HG03045 (cell line): ENCODE measurements at regions not wholly inside any gene's neighbourhood (a gene's known extent, or its start where the extent isn't known, plus 50 kb on each side); places are given as distances from the start of the nearest gene placed in this dataset.

Experiments used
- ATAC-seq: cut with Tn5 transposase; IDR thresholded peaks from one replicate; pipeline ENCODE4 v1.9.1; 2021; ENCODE audit warnings: mild to moderate bottlenecking, moderate library complexity; ENCODE audit not compliant: unreplicated experiment

DNA sequence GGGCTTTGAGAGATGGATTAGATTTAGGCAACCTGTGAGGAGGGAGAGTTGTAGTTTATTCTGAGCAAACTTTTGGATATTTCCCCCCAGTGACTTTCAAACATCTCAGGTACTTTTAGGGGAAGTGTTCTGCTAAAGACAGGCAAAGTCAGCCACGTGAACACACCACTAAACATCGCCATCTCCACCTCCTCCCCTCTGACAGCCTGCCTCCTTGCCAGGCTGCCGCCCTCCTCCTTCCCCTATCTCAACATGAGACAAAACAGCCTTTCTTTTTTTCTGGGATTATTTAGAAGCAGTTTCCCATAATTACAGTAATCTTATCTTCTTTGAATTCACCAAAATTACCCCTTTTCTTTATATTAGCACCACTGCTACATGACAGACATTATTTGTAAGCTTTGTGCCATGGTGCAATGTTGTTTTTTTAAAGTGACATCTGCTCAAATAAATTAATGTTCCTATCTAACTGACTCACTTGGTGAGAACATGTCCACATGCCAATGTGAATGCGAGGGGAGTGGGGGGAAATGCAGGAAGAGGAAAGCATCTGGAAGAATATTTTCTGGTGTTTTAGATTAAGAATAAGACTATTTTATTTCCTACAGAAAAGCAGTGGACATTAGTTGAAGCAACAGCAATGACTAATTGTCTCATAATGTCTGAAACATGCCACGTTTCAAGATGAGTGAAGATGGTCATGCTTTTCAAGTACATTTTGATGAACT, 147.8 kb upstream of the ATP1B1 start:
- no peak for ATAC-seq

DNA sequence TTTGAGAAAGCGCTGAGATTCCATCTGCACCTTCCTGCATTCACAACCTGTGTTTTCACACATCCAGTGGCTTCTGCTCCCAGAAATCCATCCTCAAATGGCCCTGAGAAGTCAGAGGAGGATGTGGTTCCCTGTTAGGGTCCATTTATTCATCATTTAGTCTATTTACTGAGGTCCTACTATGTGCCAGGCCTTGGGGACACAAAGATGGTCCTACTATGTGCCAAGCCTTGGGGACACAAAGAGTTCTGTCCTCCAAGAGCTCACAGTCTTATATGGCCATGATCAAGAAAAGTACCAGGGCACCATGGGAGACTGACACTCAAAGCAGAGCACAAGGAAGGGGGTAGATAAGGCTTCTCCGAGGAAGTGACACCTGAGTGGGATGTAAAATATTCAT, 147.1 kb upstream of the ATP1B1 start:
- ATAC-seq: no peak

DNA sequence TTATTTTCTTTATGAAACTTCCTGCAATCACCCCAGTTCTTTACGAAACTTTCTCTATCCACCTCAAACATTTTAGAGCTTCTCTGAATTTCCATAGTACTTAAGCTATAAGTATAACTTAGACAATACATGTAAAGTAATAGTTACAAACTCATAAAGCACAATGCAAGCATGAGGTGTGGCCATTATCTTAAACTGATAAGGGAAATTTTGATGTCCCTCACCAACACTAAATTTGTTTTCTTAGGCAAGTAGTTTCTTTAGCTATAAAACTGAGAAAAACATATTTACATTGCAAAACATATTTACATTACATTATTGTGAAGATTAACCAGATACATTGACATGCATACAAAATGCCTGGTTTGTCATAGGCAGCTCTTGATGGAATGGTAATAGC, 146.4 kb upstream of the ATP1B1 start:
- no peak for ATAC-seq

DNA sequence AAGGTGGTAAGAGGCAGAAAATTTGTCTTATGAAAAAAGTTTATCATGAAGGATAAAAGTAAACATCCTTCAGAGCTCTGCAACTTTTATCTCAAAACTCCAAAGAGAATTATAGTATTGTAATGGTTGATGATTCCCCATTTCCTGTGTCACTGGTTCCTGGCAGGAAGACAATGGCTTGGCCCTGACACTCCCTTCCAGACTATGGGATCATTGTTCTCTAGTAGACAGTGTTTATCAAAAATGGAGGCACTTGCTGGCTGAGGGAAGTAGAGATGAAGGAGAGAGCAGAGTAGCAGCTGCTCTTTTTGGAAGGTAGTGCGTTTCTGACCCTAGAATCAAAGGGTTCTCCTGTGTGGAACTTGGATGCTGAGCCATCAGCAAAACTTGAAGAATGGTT, 145.9 kb upstream of the ATP1B1 start:
- ATAC-seq: no peak

DNA sequence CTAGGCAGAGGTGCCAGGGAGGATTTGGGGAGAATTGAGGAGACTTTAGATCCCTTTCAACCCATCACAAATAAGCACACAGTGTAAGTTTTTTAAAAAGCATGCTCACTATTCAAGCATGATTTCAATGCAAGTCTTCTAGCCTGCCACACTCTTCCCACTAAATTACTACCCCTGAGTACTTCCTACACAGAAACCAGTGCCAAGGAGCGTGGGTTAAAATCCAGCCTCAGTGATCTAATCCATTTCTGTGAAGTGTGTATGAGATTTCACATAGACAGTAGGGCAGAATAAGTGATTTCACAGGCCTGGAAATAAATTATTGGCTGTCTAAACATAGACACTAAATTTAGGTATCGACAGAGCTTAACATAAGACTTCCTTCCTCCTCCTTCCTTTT, 142.9 kb upstream of the ATP1B1 start:
- no peak for ATAC-seq

DNA sequence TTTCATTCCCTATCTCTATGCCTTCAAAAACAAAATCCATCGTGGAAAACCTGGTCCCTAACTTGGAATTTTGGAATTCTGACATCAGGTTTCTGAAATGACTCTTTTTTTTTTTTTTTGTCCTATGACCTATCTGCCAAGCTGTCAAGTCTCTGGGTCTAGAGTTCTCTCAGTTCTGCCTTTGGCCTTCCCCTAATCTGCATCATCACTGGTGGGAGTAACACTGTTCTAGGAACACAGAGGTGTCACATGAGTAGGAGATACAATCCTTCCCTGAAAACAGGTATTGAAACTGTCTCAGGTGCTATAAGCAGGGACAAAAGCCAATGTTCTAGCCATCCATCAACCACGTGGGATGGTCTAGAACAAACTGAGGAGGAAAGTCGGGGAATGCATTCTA, 142.0 kb upstream of the ATP1B1 start:
- ATAC-seq: no peak

DNA sequence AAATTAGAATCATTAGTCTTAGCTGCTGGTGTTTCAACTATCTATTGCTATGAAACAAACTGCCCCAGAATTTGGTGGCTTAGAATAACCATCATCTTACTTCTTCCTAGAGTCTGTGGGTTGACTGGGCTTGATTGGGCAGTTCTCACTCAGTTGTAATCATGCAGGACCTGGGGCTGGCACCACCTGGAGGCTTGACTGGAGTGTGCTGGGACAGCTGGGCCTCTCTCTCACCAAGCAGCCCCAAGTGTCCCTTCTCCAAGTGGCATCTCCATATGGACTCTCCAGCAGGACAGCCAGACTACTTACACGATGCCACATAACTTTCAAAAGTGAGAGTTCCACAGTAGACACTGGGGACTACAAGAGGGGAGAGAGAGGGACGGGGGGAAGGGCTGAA, 140.3 kb upstream of the ATP1B1 start:
- ATAC-seq: no peak

DNA sequence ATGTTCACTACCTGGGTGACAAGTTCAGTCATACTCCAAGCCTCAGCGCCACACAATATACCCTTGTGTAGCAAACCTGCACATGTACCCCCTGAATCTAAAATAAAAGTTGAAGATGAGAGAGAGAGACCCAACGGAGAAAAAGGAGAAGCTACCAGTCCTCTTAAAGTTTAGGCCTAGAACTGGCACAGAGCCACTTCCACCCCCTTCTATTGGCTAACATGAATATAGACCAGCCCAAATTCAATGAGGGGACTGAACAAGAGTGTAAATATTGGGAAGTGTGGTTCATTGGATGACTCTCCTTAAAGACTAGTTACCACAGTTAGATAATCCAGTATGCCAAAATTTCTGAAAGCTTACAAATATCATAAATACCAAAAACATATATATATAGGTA, 139.9 kb upstream of the ATP1B1 start:
- ATAC-seq: no peak

DNA sequence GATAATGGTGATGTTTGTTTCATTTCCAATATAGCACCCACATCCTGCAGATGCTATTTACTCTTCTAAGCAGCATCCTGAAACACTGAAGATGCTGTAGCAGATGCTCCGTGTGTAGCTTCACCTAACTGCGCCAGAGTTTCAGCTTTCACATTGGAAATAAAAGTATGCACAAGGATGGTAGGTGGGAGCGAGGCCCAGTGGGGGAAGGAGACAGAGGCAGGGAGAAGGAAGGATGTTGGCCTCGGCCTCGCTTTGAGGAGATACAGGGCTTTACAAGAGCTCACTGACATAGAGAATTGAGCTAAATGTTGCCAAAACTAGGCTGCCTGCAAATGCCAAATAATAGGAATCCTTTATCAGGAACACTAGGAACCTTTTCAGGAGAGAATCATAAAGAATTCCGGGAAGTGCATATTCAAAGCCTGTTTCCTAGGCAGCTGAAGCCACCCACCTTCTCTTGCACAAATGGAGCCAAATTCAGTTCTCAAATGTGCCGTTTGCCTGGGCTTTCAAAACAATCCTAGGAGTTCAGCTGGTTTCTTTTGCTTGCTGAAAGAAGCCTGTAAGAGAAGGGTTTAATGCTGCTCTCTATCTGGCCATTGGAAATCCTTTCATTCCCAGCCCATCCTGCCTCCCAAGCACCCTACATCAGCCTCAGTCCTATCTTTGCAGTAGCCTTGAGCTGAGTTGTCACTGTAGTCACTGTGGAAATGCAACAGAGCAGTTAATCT, 135.4 kb upstream of the ATP1B1 start:
- ATAC-seq: no peak

DNA sequence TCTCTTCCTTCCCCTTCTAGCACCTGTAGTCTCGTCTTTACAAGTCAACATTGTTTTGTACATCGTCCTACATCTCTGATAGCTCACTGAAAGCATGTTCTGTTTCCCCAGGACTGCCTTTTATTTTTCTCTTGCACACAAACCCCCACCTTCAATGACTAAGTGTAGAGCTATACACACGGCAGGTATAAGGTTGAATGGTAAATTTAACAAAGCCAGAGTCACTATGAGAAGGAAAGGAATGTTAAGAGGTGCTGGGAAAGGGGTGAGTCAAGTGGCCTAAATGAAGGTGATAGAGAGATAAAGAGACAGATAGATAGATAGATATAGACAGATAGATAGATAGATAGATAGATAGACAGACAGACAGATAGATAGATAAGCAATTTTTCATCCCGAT, 134.3 kb upstream of the ATP1B1 start:
- ATAC-seq: no peak

DNA sequence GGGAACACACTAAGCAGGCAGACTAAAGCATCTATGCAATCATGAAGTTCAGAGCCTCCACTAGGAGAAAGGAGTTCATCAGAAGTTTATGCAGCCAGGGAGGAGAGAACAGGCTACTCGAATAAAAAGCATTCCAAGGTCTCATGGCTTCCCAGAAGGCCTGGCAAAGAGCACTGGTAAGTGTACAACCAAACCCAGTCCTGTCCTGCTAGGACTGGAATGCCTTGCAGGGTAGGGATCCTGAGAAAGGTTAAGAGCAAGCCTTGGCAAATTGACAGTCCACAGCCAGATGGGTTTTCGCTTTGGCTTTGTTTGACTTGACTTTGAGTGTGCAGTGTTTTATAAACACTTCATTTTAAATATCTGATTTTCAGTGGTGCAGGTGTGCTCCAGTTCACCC, 133.6 kb upstream of the ATP1B1 start:
- ATAC-seq: no peak

DNA sequence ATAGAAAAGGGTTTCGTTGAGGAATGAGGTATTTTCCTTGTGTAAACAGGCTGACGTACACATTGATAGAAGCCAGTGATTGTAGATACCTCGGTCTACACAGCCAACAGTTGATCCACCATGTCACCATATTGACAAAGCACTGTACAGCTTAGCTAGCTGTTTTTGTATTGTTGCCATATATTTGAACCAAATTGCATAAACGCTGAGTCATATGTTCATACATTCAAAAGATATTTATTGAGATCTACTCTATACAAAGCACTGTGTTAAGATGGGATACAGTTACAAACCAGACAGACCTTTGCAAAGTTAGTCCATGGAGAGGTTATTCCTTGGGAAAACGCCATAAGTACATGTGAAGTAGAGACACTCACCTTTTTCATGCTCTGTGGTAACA, 132.4 kb upstream of the ATP1B1 start:
- ATAC-seq: no peak

DNA sequence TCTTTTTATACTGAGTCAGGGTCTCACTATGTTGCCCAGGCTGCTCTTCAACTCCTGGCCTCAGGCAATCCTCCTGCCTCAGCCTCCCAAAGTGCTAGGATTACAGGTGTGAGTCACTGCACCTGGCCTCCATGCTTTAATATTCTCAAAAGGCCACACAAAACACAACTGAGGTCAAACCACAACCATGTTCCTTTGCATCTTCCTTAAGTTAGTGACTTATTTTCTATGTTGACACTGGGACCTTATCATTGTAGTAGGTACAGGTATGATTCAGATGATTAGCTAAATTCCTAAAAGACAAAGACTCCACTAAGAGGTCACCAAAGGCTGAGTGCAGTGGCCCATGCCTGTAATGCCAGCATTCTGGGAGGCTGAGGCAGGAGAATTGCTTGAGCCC, 131.9 kb upstream of the ATP1B1 start:
- no peak for ATAC-seq

DNA sequence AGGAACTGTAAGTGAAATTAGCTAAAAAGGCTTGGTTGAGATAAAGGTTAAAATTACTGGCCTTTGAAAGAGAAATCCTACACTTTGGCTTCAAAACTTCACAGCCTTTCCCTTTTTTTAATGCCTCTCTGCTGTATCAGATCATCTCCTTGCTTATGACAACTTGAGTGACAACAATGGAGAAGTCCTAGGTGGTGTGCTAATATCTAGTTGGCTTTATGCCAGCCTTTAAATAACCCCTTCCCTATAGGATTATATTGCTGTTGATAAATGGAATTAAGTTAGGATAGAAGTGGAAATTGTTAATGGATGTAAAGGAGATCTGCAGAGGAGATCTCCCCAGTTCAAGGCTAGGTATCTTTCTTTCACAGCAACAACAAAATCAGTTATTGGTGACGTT, 130.2 kb upstream of the ATP1B1 start:
- ATAC-seq: no peak

DNA sequence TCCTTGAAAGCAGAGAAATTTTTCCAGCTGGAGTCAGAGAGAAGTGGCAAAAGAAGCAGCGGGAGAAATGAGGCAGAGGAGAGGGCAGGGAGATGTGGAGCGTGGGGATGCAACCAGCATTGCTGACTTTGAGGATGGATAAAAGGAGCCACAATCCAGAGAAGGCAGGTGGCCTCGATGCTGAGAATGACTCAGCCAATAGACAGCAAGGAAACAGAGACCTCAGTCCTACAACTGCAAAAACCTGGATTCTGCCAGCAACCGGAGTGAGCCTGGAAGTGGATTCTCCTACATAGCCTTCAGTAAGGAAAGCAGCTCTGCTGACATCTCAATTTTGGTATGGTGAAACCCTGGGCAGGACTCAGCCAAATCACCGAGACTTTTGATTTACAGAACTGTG, 128.9 kb upstream of the ATP1B1 start:
- ATAC-seq: no peak

DNA sequence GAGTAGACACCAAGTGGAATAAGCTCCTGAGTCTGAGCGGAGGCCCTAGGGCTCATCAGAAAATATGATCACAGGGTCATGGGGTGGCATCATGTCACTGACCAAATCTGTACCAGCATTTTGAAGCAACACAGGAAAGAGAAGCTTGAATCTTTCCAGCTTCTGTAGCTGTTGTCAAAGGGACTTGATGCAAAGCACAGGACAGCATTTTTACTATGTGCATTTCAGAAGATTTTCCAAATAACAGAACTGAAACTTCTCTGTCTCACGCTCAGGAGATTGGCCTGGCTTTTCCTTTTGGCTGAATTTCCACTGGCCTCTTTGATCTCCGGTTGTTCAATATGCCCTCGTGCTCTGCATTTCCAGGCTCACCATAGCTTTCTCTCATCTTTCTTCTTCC, 127.2 kb upstream of the ATP1B1 start:
- ATAC-seq: no peak

DNA sequence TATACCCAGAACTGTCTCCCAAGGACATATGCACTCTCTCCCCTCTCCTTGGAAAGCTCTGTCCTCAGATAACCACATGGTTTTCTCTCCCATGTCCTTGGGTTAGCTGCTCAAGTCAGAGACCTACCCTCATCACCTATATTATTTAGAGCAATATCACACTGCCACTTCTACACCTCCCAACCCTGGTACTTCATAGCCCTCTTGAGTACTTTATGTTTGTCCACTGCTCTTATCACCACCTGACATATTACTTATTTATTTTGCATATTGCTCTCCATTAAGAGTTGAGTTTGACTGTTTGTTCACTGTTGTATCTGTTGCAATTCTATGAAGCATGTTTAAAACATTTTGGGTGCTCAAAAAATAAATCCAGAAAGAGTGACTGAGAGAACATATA, 126.3 kb upstream of the ATP1B1 start:
- ATAC-seq: no peak

DNA sequence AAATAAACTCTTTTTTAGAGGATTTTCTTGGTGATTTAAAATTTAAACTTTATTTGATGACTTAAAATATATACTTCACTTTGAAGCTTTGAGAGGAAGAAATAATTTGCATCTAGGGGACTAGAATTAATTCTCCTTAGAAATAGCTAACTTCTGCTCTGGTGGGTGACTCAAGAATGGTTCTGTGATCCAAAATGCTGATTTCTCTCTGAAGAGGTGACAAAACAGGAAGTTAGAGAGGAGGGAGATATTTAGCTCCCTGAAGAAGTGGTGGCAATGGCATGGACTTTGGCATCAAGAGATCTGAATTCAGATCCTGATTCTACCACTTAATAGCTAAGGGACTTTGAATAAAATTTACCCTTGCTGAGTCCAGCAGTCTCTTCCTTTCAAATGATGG, 125.8 kb upstream of the ATP1B1 start:
- no peak for ATAC-seq

DNA sequence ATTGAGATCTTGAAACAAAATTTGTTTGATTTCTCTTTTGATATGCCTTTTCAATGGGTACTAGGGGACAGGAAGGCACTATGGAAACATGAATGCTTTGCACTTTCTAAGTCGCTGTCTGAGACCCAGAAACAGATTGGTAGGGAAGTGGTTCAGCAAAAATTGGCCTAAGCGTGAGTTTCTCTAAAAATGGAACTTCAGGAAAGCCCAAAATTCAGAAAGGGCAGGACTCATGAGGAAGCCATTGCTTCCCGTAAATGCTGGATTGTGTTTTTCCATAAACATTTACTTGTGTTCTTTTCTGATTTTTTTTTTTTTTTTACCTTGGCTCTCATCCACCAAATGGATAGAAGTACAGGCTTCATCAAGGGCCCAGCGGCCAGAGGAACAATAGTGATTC, 123.7 kb upstream of the ATP1B1 start:
- no peak for ATAC-seq

DNA sequence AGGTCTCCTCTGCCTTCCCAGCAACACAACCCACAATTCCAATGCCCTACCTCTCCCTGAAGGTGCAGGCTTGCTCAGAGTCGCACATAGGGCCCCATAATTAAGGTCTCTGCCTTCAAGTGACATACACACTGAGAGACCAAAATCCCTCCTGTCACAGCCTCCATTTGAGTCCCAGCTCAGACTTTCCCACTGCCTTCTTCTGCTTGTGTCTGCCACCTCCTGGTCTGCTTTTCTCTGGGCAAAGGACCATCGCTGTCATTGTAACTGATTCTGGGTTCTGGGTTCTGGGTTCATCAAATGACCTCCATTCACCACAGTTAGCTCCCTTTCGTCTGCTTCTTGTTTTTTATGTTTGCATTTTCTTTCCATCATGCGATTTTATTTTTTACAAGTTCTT, 119.2 kb upstream of the ATP1B1 start:
- no peak for ATAC-seq

DNA sequence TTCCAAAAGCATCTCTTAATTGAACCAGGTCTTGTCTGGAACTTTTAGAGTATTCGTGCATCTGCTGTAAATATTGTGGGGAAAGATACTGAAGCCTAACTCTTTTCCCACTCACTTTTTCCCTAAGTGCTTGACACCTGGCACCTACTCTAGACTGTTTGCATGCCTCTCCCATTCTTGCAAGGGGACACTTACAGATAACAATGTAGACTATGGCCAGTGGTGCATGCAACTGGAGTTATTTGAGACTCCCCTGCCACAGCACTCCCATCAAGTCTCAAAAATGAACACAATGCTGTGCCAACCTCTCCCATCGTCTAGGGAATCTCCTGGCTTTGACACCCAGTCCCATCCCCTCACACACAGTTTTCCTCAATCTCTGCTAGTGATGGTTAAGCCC, 118.6 kb upstream of the ATP1B1 start:
- no peak for ATAC-seq

DNA sequence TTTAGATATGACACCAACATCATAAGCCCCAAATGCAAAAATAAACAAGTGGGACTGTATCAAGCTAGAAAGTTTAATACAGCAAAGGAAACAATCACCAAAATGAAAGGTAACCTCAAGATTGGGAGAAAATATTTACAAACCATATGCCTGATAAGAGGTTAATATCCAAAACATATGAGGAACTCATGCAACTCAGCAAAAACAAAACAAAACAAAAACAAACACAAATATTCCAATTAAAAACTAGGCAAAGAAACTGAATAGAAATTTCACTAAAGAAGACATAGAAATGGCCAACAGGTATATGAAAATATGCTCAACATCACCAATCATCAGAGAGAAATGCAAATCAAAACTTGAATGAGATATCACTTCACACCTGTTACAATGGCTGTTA, 116.5 kb upstream of the ATP1B1 start:
- no peak for ATAC-seq
